Activated CD4-positive, alpha-beta memory T cell treated with anti-CD3 and anti-CD28 coated beads for 36 hours (primary cell): ENCODE measurements at regions not wholly inside any gene's neighbourhood (a gene's known extent, or its start where the extent isn't known, plus 50 kb on each side); places are given as distances from the start of the nearest gene placed in this dataset.

Experiments
- CTCF ChIA-PET: fragments of 350-600 bp; sonication (Branson Sonifier 250); formaldehyde crosslinking; loops from one replicate; lab custom pipeline; 2021; ENCODE audit warnings: antibody characterized with exemption, inconsistent platforms; lab: Charles Lee
- POLR2A ChIA-PET: fragments of 350-600 bp; sonication (Branson Sonifier 250); formaldehyde crosslinking; loops from one replicate; lab custom pipeline; 2021; ENCODE audit warnings: antibody characterized with exemption; lab: Charles Lee
- DNase-seq: peaks from one replicate; pipeline ENCODE4 v3.0.0-alpha.2; 2020
- H3K27ac Mint-ChIP-seq: one replicate; pipeline ENCODE4 v1.8.0; 2021; ENCODE audit warnings: mixed read lengths
- H3K27me3 Mint-ChIP-seq: one replicate; pipeline ENCODE4 v1.8.0; 2021; ENCODE audit warnings: mixed read lengths
- H3K36me3 Mint-ChIP-seq: one replicate; pipeline ENCODE4 v1.8.0; 2021; ENCODE audit warnings: mixed read lengths
- H3K4me1 Mint-ChIP-seq: one replicate; pipeline ENCODE4 v1.8.0; 2021; ENCODE audit warnings: low read depth, mixed read lengths
- H3K4me3 Mint-ChIP-seq: one replicate; pipeline ENCODE4 v1.8.0; 2021; ENCODE audit warnings: mild to moderate bottlenecking, mixed read lengths
- H3K9me3 Mint-ChIP-seq: one replicate; pipeline ENCODE4 v1.8.0; 2021; ENCODE audit warnings: mixed read lengths
- intact Hi-C: fragments of 100-400 bp; cut with micrococcal nuclease; formaldehyde crosslinking; loops from one replicate; pipeline ENCODE4 v1.15.1; 2023

GRCh38 chr4:16293210-16293838, 67.1 kb upstream of the TAPT1 start:
- intact Hi-C loops = no loop called here
- peaks cover 5% of the 10 kb centered on the region for H3K27me3 Mint-ChIP-seq
- no peak for DNase-seq
- ChIA-PET POLR2A (no interaction called here), CTCF (interaction anchor here (1.3 to 2.0 kb wide), 2 partner anchors 151 to 1176 kb away, joined by 3 to 5 read pairs; no protein-coding TSS in a partner anchor)
- peaks cover 4% of the 10 kb centered on the region for H3K4me1 Mint-ChIP-seq
- H3K4me3 Mint-ChIP-seq = no peak overlapping the region
- no peak overlapping the region for H3K27ac Mint-ChIP-seq
- no peaks in the 10 kb centered on the region for H3K9me3 Mint-ChIP-seq
- no peaks in the 10 kb centered on the region for H3K36me3 Mint-ChIP-seq

GRCh38 chr4:16292585-16292984, 66.3 kb upstream of the TAPT1 start:
- no peak overlapping the region for H3K27ac Mint-ChIP-seq
- POLR2A ChIA-PET = no interaction called here
- intact Hi-C loops = no loop called here
- peaks cover 4% of the 10 kb centered on the region for H3K4me1 Mint-ChIP-seq
- no peak for DNase-seq
- H3K36me3 Mint-ChIP-seq = no peaks in the 10 kb centered on the region
- no peaks in the 10 kb centered on the region for H3K9me3 Mint-ChIP-seq
- CTCF ChIA-PET = interaction anchor here (1.3 to 2.8 kb wide), 2 partner anchors 151 to 1176 kb away, joined by 3 to 11 read pairs; no protein-coding TSS in a partner anchor
- H3K4me3 Mint-ChIP-seq = no peak overlapping the region
- peaks cover 6% of the 10 kb centered on the region for H3K27me3 Mint-ChIP-seq

GRCh38 chr4:16290681-16291420, 64.6 kb upstream of the TAPT1 start:
- peaks cover 7% of the 10 kb centered on the region for H3K27me3 Mint-ChIP-seq
- peaks cover 4% of the 10 kb centered on the region for H3K4me1 Mint-ChIP-seq
- H3K27ac Mint-ChIP-seq = no peak overlapping the region
- H3K36me3 Mint-ChIP-seq = no peaks in the 10 kb centered on the region
- ChIA-PET CTCF (interaction anchor here (0.6 to 2.8 kb wide), 10 partner anchors 10 to 1183 kb away, joined by 3 to 11 read pairs (median 4); no protein-coding TSS in a partner anchor), POLR2A (interaction anchor here (0.6 kb wide), 2 partner anchors 215 to 935 kb away, joined by 3 to 4 read pairs; no protein-coding TSS in a partner anchor)
- DNase-seq = no peak
- intact Hi-C loops = loop anchor here (1.0 kb wide), 1 partner anchor 1033 kb away; no protein-coding TSS in a partner anchor
- H3K9me3 Mint-ChIP-seq = no peaks in the 10 kb centered on the region
- H3K4me3 Mint-ChIP-seq = no peak overlapping the region

- intact Hi-C loops = loop anchor here (1.0 kb wide), 1 partner anchor 1034 kb away; no protein-coding TSS in a partner anchor
- DNase-seq = no peak
- Mint-ChIP-seq H3K4me1 (peaks cover 4% of the 10 kb centered on the region), H3K4me3 (no peak overlapping the region), H3K9me3 (peaks cover 1% of the 10 kb centered on the region), H3K36me3 (no peaks in the 10 kb centered on the region), H3K27ac (no peak overlapping the region), H3K27me3 (peaks cover 9% of the 10 kb centered on the region)
- POLR2A ChIA-PET = no interaction called here
- CTCF ChIA-PET = interaction anchor here (1.0 to 2.8 kb wide), 7 partner anchors 9 to 1182 kb away, joined by 3 to 11 read pairs (median 4); no protein-coding TSS in a partner anchor
Measured at GRCh38 chr4:16289897-16290554, 63.8 kb upstream of the TAPT1 start.

- Mint-ChIP-seq H3K27me3 (peaks cover 26% of the 10 kb centered on the region), H3K9me3 (peaks cover 21% of the 10 kb centered on the region), H3K27ac (no peak overlapping the region), H3K4me3 (no peak overlapping the region), H3K36me3 (peaks cover 10% of the 10 kb centered on the region), H3K4me1 (no peaks in the 10 kb centered on the region)
- intact Hi-C loops = no loop called here
- ChIA-PET POLR2A (interaction anchor here (0.7 kb wide), 1 partner anchor 203 kb away, joined by 3 read pairs; no protein-coding TSS in a partner anchor), CTCF (no interaction called here)
- DNase-seq = no peak
Measured at GRCh38 chr4:16284050-16284449, 57.8 kb upstream of the TAPT1 start.

- POLR2A ChIA-PET = no interaction called here
- H3K27me3 Mint-ChIP-seq = peaks cover 23% of the 10 kb centered on the region
- DNase-seq = no peak
- peaks cover 4% of the 10 kb centered on the region for H3K36me3 Mint-ChIP-seq
- intact Hi-C loops = no loop called here
- no peak overlapping the region for H3K27ac Mint-ChIP-seq
- CTCF ChIA-PET = interaction anchor here (1.5 kb wide), 1 partner anchor 13 kb away, joined by 4 read pairs; no protein-coding TSS in a partner anchor
- H3K4me3 Mint-ChIP-seq = no peak overlapping the region
- no peaks in the 10 kb centered on the region for H3K4me1 Mint-ChIP-seq
- peaks cover 20% of the 10 kb centered on the region for H3K9me3 Mint-ChIP-seq
Measured at GRCh38 chr4:16278178-16278577, 51.9 kb upstream of the TAPT1 start.
